ENCODE measurements at regions not wholly inside any gene's neighbourhood (a gene's known extent, or its start where the extent isn't known, plus 50 kb on each side); places are given as distances from the start of the nearest gene placed in this dataset.

DNA sequence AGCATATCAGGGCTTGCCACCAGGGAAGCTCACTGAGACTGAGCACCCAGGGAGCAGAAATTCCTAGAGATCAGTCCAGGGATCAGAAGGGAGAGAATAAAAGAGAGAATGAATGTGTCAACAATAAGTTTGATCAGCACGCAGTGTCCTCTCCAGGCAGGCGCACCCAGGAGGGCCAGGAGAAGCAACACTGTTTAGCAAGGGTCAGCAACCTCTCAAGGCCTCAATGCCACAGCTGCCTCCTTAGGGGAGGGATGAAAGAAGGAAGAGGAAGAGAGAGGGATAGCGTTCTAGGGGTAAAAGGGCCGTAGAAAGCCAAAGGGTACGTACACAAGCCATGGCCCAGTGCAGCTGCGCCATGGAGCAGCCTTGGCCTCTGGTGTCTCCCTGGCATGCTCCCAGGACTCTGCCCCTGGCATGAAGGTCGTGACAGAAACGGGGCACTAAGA, 399.8 kb downstream of the SHQ1 start:
- Histone ChIP-seq H3K9me2 (replicated peaks; ENCODE audit: insufficient read depth, low read length) (no peaks in the 10 kb centered on the region), H3K27ac (ENCODE audit: low read length) (no peak overlapping the region), H2AFZ (ENCODE audit: low read length) (no peak overlapping the region), H3K27me3 (replicated peaks; ENCODE audit: insufficient read depth, low read length) (no peaks in the 10 kb centered on the region), H3K9me3 (replicated peaks; ENCODE audit: insufficient read depth, low read length) (no peaks in the 10 kb centered on the region), H3K4me3 (ENCODE audit: low read length) (no peak overlapping the region), H3K9ac (ENCODE audit: low read length) (no peak overlapping the region), H3K4me1 (ENCODE audit: low read length) (peaks cover 10% of the 10 kb centered on the region), H3K4me2 (ENCODE audit: low read depth, low read length) (no peak overlapping the region), H3F3A (ENCODE audit: insufficient read depth, low read length) (peaks cover 10% of the 10 kb centered on the region), H4K20me1 (ENCODE audit: insufficient read depth, low read length) (no peaks in the 10 kb centered on the region; the same call in none of the 2 replicates), H3K79me2 (ENCODE audit: low read length) (peaks cover 33% of the 10 kb centered on the region), H3K36me3 (replicated peaks; ENCODE audit: insufficient read depth, low read length) (no peaks in the 10 kb centered on the region)
- DNase-seq: no peak
- TF ChIP-seq, protein P1, sequence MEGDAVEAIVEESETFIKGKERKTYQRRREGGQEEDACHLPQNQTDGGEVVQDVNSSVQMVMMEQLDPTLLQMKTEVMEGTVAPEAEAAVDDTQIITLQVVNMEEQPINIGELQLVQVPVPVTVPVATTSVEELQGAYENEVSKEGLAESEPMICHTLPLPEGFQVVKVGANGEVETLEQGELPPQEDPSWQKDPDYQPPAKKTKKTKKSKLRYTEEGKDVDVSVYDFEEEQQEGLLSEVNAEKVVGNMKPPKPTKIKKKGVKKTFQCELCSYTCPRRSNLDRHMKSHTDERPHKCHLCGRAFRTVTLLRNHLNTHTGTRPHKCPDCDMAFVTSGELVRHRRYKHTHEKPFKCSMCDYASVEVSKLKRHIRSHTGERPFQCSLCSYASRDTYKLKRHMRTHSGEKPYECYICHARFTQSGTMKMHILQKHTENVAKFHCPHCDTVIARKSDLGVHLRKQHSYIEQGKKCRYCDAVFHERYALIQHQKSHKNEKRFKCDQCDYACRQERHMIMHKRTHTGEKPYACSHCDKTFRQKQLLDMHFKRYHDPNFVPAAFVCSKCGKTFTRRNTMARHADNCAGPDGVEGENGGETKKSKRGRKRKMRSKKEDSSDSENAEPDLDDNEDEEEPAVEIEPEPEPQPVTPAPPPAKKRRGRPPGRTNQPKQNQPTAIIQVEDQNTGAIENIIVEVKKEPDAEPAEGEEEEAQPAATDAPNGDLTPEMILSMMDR (IDR thresholded peaks at IDR 0.05; ENCODE audit: low read length): no peak
- TF ChIP-seq EZH2 (optimal IDR thresholded peaks at IDR 0.05; ENCODE audit: low read depth, low read length) (no peak), EZH2phosphoT487 (IDR thresholded peaks at IDR 0.05; ENCODE audit: low read length) (no peak)

DNA sequence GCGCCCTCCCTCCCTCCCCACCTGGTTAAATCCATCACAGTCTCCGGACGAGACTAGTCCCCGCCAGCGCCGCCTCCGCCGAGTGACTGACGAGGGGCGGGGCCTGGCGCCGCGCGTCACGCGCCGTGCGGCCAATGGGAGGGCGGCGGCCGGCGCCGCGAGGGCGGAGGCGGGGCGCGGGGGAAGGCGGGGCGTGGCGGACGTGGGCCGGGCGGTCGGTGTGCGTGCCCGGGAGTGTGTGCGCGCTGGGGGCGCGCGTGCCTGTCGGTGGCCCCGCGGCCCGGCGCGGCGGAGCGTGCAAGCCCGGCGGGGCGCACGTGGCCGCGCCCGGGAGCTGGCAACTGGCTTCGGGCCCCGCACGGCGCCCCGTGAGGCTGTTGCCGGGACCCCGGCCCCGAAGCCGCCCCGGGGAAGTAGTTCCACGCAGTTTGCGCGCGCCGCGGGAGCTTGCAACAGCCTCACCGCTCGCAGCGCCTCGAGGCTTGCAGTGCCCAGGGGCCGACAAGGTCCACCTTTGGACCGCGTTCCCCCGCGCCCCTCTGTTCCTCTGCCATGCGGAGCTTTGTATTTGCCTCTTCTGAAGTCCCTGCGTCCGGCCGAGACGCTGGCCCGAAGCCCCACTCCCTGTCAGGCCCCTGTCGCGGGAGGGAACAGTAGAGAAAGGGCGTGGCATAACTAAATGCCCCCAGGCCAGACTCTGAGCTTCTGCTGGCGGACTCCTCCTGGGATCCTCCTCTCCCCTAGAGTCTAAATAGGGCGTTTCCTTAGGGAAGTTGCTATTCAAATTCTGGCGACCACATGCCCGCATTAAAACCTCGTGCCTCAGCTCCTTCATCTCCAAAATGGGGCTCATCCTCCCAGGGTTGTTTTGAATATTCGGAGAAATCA, 400.9 kb downstream of the SHQ1 start:
- Histone ChIP-seq H3K4me3 (ENCODE audit: low read length) (peak overlapping the region; percentile 96), H3K79me2 (ENCODE audit: low read length) (peaks cover 44% of the 10 kb centered on the region), H3K36me3 (replicated peaks; ENCODE audit: insufficient read depth, low read length) (no peaks in the 10 kb centered on the region), H3K27me3 (replicated peaks; ENCODE audit: insufficient read depth, low read length) (no peaks in the 10 kb centered on the region), H3F3A (ENCODE audit: insufficient read depth, low read length) (peaks cover 10% of the 10 kb centered on the region), H3K4me1 (ENCODE audit: low read length) (peaks cover 10% of the 10 kb centered on the region), H3K9ac (ENCODE audit: low read length) (peak overlapping the region; percentile 87; the same call in 1 of the 2 replicates), H3K4me2 (ENCODE audit: low read depth, low read length) (peak overlapping the region; percentile 91), H3K9me3 (replicated peaks; ENCODE audit: insufficient read depth, low read length) (no peaks in the 10 kb centered on the region), H3K27ac (ENCODE audit: low read length) (no peak overlapping the region; the same call in 1 of the 2 replicates), H3K9me2 (replicated peaks; ENCODE audit: insufficient read depth, low read length) (no peaks in the 10 kb centered on the region), H2AFZ (ENCODE audit: low read length) (peak overlapping the region; percentile 87), H4K20me1 (ENCODE audit: insufficient read depth, low read length) (no peaks in the 10 kb centered on the region; the same call in none of the 2 replicates)
- TF ChIP-seq, protein P1 (IDR thresholded peaks at IDR 0.05; ENCODE audit: low read length): no peak
- TF ChIP-seq EZH2phosphoT487 (IDR thresholded peaks at IDR 0.05; ENCODE audit: low read length) (no peak), EZH2 (optimal IDR thresholded peaks at IDR 0.05; ENCODE audit: low read depth, low read length) (no peak)
- peak; percentile 90 for DNase-seq

DNA sequence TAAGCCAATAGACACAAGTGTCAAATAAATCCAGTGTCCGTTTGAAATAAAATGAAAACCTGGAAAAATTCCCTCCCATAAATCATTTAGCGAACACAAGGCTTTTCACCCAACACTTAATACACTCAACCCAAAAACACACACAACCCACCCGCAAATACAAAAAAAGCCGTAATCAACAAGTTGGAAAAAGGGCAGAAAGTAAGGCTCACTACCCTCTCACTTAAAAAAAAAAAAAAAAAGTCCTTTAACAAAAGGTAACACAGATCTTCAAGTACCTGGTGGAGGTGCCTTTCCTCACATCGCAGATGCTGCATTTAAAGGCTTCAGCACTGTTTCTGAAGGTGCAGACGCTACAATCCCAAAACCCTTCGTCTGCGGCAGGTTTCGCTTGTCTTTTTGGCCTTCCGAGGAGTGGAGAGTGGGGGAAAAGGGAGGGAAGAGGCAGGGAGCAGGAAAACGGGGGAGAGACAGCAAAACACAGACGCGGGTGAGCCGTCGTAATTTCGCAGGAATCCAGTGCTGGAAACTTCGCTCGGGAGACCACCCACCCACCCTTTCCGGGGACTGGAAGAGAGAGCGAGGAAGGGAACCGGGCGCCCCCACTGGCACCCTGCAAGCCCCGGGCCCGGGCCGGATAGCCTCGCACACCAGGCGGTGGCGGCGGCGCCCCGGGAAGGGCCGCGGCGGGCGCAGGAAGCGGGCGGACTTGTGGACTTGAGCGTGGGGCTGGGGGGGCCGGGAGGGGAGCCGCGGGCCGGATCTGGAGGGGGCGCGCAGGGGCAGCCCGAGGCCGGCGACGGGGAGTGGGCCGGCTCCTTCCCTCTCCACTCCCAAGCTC, 401.8 kb downstream of the SHQ1 start, which contains the start of gene RYBP:
Gene RYBP (minus strand): TSS at position 404 of the 841 bp plus-strand sequence.
- peak; percentile 60 for DNase-seq
- Histone ChIP-seq H3K27me3 (replicated peaks; ENCODE audit: insufficient read depth, low read length) (no peaks in the 10 kb centered on the region), H3K9me3 (replicated peaks; ENCODE audit: insufficient read depth, low read length) (no peaks in the 10 kb centered on the region), H3K36me3 (replicated peaks; ENCODE audit: insufficient read depth, low read length) (no peaks in the 10 kb centered on the region), H2AFZ (ENCODE audit: low read length) (peak within 1 kb of the TSS; percentile 87), H3K4me1 (ENCODE audit: low read length) (peaks cover 13% of the 10 kb centered on the region), H4K20me1 (ENCODE audit: insufficient read depth, low read length) (peaks cover under 1% of the 10 kb centered on the region), H3K27ac (ENCODE audit: low read length) (peak within 1 kb of the TSS; percentile 82), H3K9me2 (replicated peaks; ENCODE audit: insufficient read depth, low read length) (no peaks in the 10 kb centered on the region), H3K79me2 (ENCODE audit: low read length) (peaks cover 53% of the 10 kb centered on the region), H3F3A (ENCODE audit: insufficient read depth, low read length) (peaks cover 10% of the 10 kb centered on the region), H3K4me2 (ENCODE audit: low read depth, low read length) (peak within 1 kb of the TSS; percentile 91), H3K4me3 (ENCODE audit: low read length) (peak within 1 kb of the TSS; percentile 96), H3K9ac (ENCODE audit: low read length) (peak within 1 kb of the TSS; percentile 87)
- TF ChIP-seq, protein P1 (IDR thresholded peaks at IDR 0.05; ENCODE audit: low read length): 0 out of 2 replicates have a peak, but pooled peaks have one; percentile 9
- TF ChIP-seq EZH2 (optimal IDR thresholded peaks at IDR 0.05; ENCODE audit: low read depth, low read length): no peak
